B cell (primary cell): ENCODE measurements at regions not wholly inside any gene's neighbourhood (a gene's known extent, or its start where the extent isn't known, plus 50 kb on each side); places are given as distances from the start of the nearest gene placed in this dataset.

ENCODE experiments used
- ATAC-seq: fragments of 200-7000 bp; cut with Tn5 transposase; one replicate; pipeline ENCODE4 v1.10.0; 2021; ENCODE audit warnings: low read depth, mild to moderate bottlenecking, moderate number of reproducible peaks, moderate library complexity
- CTCF ChIA-PET: fragments of 350-600 bp; sonication (Branson Sonifier 250); formaldehyde crosslinking; loops from one replicate; lab custom pipeline; 2021; ENCODE audit warnings: antibody characterized with exemption, inconsistent platforms; lab: Charles Lee
- POLR2A ChIA-PET: fragments of 350-600 bp; sonication (Branson Sonifier 250); formaldehyde crosslinking; loops from one replicate; lab custom pipeline; 2021; ENCODE audit warnings: antibody characterized with exemption; lab: Charles Lee
- DNase-seq: peaks from one replicate; pipeline ENCODE4 v3.0.0; 2013
- H2AFZ ChIP-seq: 2 replicates; pipeline ENCODE4 v1.6.1; 2012; ENCODE audit warnings: mild to moderate bottlenecking, low read depth, low read length; ENCODE audit not compliant: insufficient read depth, poor library complexity, severe bottlenecking
- H3K27ac ChIP-seq, 2 donors: 1 replicate in 1 of 2; 2 replicates in 1 of 2; pipeline ENCODE4 v1.5.1; 2012 to 2013; ENCODE audit warnings: low read length in 2 of 2, mild to moderate bottlenecking in 2 of 2, moderate library complexity in 1 of 2
- H3K27me3 ChIP-seq, 4 experiments: fragments of 200-600 bp in 1 of 4; sonication (generic) in 1 of 4; replicated peaks in 1 of 4; 1 replicate in 2 of 4; 2 replicates in 2 of 4; pipeline versions ENCODE4 v1.6.1 to v1.7.0; 2013 to 2016; ENCODE audit warnings: low read length in 3 of 4, mild to moderate bottlenecking in 2 of 4, mixed read lengths in 1 of 4, moderate library complexity in 1 of 4; ENCODE audit not compliant: insufficient read depth in 4 of 4, control insufficient read depth in 3 of 4; ENCODE audit errors: control extremely low read depth in 1 of 4
- H3K36me3 ChIP-seq, 2 experiments: replicated peaks in 1 of 2; 1 replicate in 1 of 2; 2 replicates in 1 of 2; pipeline versions ENCODE4 v1.6.1 to v1.7.1; 2013; ENCODE audit warnings: low read length in 1 of 2; ENCODE audit not compliant: insufficient read depth in 2 of 2, control insufficient read depth in 1 of 2; ENCODE audit errors: control extremely low read depth in 1 of 2, extremely low read depth in 1 of 2
- H3K4me1 ChIP-seq, 2 donors: fragments of 200-600 bp in 1 of 2; sonication (generic) in 1 of 2; 1 replicate in 1 of 2; 2 replicates in 1 of 2; pipeline versions ENCODE4 v1.5.1 to v1.6.1; 2013 to 2017; ENCODE audit warnings: low read length in 2 of 2; ENCODE audit not compliant: control insufficient read depth in 2 of 2, insufficient read depth in 2 of 2
- H3K4me2 ChIP-seq: replicated peaks from 2 replicates; pipeline ENCODE3; 2012; ENCODE audit warnings: mild to moderate bottlenecking, low read depth, low read length; ENCODE audit not compliant: poor library complexity, severe bottlenecking
- H3K4me3 ChIP-seq, 5 experiments: fragments of 200-600 bp in 1 of 5; sonication (generic) in 1 of 5; 1 replicate in 3 of 5; 2 replicates in 2 of 5; pipeline versions ENCODE4 v1.5.1 to v1.7.0; 2011 to 2016; ENCODE audit warnings: low read length in 4 of 5, mild to moderate bottlenecking in 4 of 5, low read depth in 2 of 5, control low read depth in 1 of 5, moderate library complexity in 1 of 5; ENCODE audit not compliant: insufficient read depth in 1 of 5; ENCODE audit errors: control extremely low read depth in 1 of 5, extremely low read depth in 1 of 5
- H3K79me2 ChIP-seq: fragments of 200-600 bp; sonication (generic); one replicate; pipeline ENCODE4 v1.6.0; 2016; ENCODE audit warnings: low read length; ENCODE audit not compliant: control insufficient read depth, insufficient read depth
- H3K9ac ChIP-seq: fragments of 200-600 bp; sonication (generic); 2 replicates; pipeline ENCODE4 v1.6.1; 2017; ENCODE audit warnings: mild to moderate bottlenecking, low read length, moderate library complexity
- H3K9me3 ChIP-seq, 3 donors: one replicate each; pipeline versions ENCODE4 v1.6.1 to v1.7.1; 2013; ENCODE audit warnings: low read length in 2 of 3; ENCODE audit not compliant: control insufficient read depth in 2 of 3, insufficient read depth in 1 of 3; ENCODE audit errors: control extremely low read depth in 1 of 3
- H4K20me1 ChIP-seq: 2 replicates; pipeline ENCODE4 v1.6.0; 2012; ENCODE audit warnings: mild to moderate bottlenecking, low read length; ENCODE audit not compliant: insufficient read depth, control insufficient read depth, poor library complexity, severe bottlenecking
- H3K27ac Mint-ChIP-seq: one replicate; pipeline ENCODE4 v1.8.0; 2021; ENCODE audit warnings: mixed read lengths
- H3K27me3 Mint-ChIP-seq: one replicate; pipeline ENCODE4 v1.8.0; 2021; ENCODE audit warnings: mixed read lengths
- H3K4me1 Mint-ChIP-seq: one replicate; pipeline ENCODE4 v1.8.0; 2021; ENCODE audit warnings: mixed read lengths
- H3K4me3 Mint-ChIP-seq: one replicate; pipeline ENCODE4 v1.8.0; 2021; ENCODE audit warnings: mixed read lengths
- H3K9me3 Mint-ChIP-seq: one replicate; pipeline ENCODE4 v1.8.0; 2022; ENCODE audit warnings: mixed read lengths; ENCODE audit not compliant: insufficient read depth
- EZH2 ChIP-seq: IDR thresholded peaks from 2 replicates; pipeline ENCODE4 v1.6.1; 2012; ENCODE audit warnings: borderline replicate concordance, low read depth, mild to moderate bottlenecking, moderate library complexity, low read length; ENCODE audit not compliant: insufficient read depth, poor library complexity, severe bottlenecking
- WGBS: methylation state at CpG from one replicate; pipeline ENCODE4 v1.1.5; 2013; ENCODE audit warnings: missing lambda C conversion rate; ENCODE audit not compliant: insufficient coverage; 5-methylcytosine and 5-hydroxymethylcytosine counted together
- intact Hi-C: fragments of 100-400 bp; cut with micrococcal nuclease; formaldehyde crosslinking; loops from one replicate; pipeline ENCODE4 v1.10.0; 2022
- TF ChIP-seq, protein P1 (sequence below): fragments of 200-600 bp; IDR thresholded peaks from one replicate; pipeline ENCODE4 v1.8.0; 2022; ENCODE audit warnings: antibody characterized with exemption, mild to moderate bottlenecking

DNA sequence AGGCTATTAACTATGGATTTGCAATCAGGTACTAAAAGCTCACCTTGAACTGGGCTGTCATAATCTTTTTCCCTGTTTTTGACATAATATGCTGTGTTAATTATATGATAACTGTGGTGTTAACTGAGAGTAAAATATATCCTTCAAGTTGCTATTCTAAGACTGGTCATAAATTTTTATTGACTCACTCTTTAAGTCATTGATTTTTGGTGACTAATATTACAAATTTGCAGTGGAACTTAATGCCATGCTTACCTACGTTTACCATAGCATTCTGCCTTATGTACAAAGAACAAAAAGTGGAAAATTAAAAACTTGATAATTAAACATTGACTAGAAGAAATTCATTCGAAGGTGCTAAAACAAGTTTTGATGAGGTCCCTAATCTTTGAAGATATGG is 872.4 kb downstream of the BRINP3 start:
- H3K4me3 ChIP-seq = no peak overlapping the region
- H3K36me3 ChIP-seq = no peaks in the 10 kb centered on the region
- H4K20me1 ChIP-seq = no peaks in the 10 kb centered on the region
- DNase-seq (no peak), ATAC-seq (no peak)
- ChIA-PET CTCF (no interaction called here), POLR2A (no interaction called here)
- H3K27ac ChIP-seq = no peak overlapping the region
- no peaks in the 10 kb centered on the region for H3K79me2 ChIP-seq
- H3K9ac ChIP-seq = no peak overlapping the region
- H3K4me3 Mint-ChIP-seq = no peak overlapping the region
- H3K9me3 ChIP-seq = no peaks in the 10 kb centered on the region
- H3K27me3 Mint-ChIP-seq = no peaks in the 10 kb centered on the region
- no peak overlapping the region for H2AFZ ChIP-seq
- no peak overlapping the region for H3K27ac Mint-ChIP-seq
- H3K4me2 ChIP-seq = no peak overlapping the region
- no CpG with 5 or more reads among the region's 2 CpGs for WGBS
- no peaks in the 10 kb centered on the region for H3K4me1 Mint-ChIP-seq
- H3K27me3 ChIP-seq = no peaks in the 10 kb centered on the region
- no peaks in the 10 kb centered on the region for H3K9me3 Mint-ChIP-seq
- no peaks in the 10 kb centered on the region for H3K4me1 ChIP-seq
- intact Hi-C loops = no loop called here
- TF ChIP-seq, protein P1, sequence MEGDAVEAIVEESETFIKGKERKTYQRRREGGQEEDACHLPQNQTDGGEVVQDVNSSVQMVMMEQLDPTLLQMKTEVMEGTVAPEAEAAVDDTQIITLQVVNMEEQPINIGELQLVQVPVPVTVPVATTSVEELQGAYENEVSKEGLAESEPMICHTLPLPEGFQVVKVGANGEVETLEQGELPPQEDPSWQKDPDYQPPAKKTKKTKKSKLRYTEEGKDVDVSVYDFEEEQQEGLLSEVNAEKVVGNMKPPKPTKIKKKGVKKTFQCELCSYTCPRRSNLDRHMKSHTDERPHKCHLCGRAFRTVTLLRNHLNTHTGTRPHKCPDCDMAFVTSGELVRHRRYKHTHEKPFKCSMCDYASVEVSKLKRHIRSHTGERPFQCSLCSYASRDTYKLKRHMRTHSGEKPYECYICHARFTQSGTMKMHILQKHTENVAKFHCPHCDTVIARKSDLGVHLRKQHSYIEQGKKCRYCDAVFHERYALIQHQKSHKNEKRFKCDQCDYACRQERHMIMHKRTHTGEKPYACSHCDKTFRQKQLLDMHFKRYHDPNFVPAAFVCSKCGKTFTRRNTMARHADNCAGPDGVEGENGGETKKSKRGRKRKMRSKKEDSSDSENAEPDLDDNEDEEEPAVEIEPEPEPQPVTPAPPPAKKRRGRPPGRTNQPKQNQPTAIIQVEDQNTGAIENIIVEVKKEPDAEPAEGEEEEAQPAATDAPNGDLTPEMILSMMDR = no peak
- no peak for TF ChIP-seq EZH2

GRCh38 chr1:189606047-189606446 is 871.6 kb downstream of the BRINP3 start:
- no peak overlapping the region for H2AFZ ChIP-seq
- POLR2A ChIA-PET = no interaction called here

More at GRCh38 chr1:189606047-189606446, 871.6 kb downstream of the BRINP3 start:
- intact Hi-C loops = no loop called here
- H3K9ac ChIP-seq = no peak overlapping the region
- Mint-ChIP-seq H3K4me1 (no peaks in the 10 kb centered on the region), H3K27me3 (no peaks in the 10 kb centered on the region), H3K27ac (no peak overlapping the region), H3K4me3 (no peak overlapping the region), H3K9me3 (no peaks in the 10 kb centered on the region)
- no peak overlapping the region for H3K4me2 ChIP-seq
- CTCF ChIA-PET = no interaction called here
- TF ChIP-seq, protein P1 = no peak
- TF ChIP-seq EZH2 = no peak
- H4K20me1 ChIP-seq = no peaks in the 10 kb centered on the region
- H3K4me3 ChIP-seq = no peak overlapping the region
- ATAC-seq (no peak), DNase-seq (no peak)
- no peaks in the 10 kb centered on the region for H3K4me1 ChIP-seq
- H3K36me3 ChIP-seq = no peaks in the 10 kb centered on the region
- H3K27me3 ChIP-seq = no peaks in the 10 kb centered on the region
- no peaks in the 10 kb centered on the region for H3K79me2 ChIP-seq
- H3K9me3 ChIP-seq = no peaks in the 10 kb centered on the region
- H3K27ac ChIP-seq = no peak overlapping the region
- WGBS = 64% methylated on average over 2 of the region's 6 CpGs
